NT2/D1 (cell line): ENCODE measurements at regions not wholly inside any gene's neighbourhood (a gene's known extent, or its start where the extent isn't known, plus 50 kb on each side); places are given as distances from the start of the nearest gene placed in this dataset.
A peak's percentile ranks its signal among the peaks of the same experiment; 100 is the strongest.
"Not testable (repeated sequence)": the region's sequence is repeated elsewhere in the genome, so short reads cannot be mapped to it uniquely, and the experiment has no call there.

ENCODE experiments used
- DNase-seq: peaks from one replicate; pipeline ENCODE4 v3.0.0-alpha.2; 2011; ENCODE audit warnings: low read depth, low spot score
- H3K27me3 ChIP-seq: 2 replicates; pipeline ENCODE4 v1.6.0; 2011; ENCODE audit warnings: mild to moderate bottlenecking; ENCODE audit not compliant: insufficient read length, insufficient read depth
- H3K36me3 ChIP-seq: 2 replicates; pipeline ENCODE4 v1.6.1; 2011; ENCODE audit warnings: mild to moderate bottlenecking, low read length, mixed read lengths; ENCODE audit not compliant: insufficient read depth, insufficient read length
- H3K4me1 ChIP-seq: 2 replicates; pipeline ENCODE4 v1.5.1; 2011; ENCODE audit not compliant: insufficient read depth, insufficient read length
- H3K4me3 ChIP-seq: 2 replicates; pipeline ENCODE4 v1.5.1; 2011; ENCODE audit warnings: low read depth; ENCODE audit not compliant: insufficient read length
- H3K9ac ChIP-seq: 2 replicates; pipeline ENCODE4 v1.6.0; 2011; ENCODE audit warnings: low read depth; ENCODE audit not compliant: insufficient read length
- H3K9me3 ChIP-seq: 2 replicates; pipeline ENCODE4 v1.5.1; 2011; ENCODE audit warnings: mild to moderate bottlenecking, low read length; ENCODE audit not compliant: insufficient read depth
- SUZ12 ChIP-seq: IDR thresholded peaks from 2 replicates; pipeline ENCODE4 v1.6.1; 2011; ENCODE audit not compliant: insufficient read length, insufficient read depth; ENCODE audit errors: extremely low read depth
- YY1 ChIP-seq: IDR thresholded peaks from 2 replicates; pipeline ENCODE4 v1.6.1; 2011; ENCODE audit not compliant: insufficient read length, insufficient read depth
- ZNF274 ChIP-seq: IDR thresholded peaks from 2 replicates; pipeline ENCODE4 v1.6.1; 2011; ENCODE audit warnings: mild to moderate bottlenecking, low read depth, low read length

DNA sequence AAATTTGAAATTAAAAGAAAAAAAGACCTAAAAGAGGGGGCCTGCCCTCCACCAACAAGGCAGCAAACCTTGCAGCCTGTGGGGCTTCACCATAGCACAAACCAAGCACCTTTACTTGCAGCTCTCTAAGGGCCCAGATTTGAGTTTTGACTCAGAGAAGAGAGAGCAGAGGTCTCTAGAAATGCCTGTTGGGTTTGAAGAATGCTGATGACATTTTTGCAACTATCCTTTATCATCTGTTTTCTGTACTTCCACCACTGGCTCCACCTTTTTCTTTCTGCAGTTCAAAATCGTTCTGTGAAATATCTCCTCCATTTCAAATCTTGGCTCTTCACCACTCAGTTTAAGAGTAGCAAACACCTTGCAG is 83.8 kb upstream of the HMGA2 start:
- H3K9ac ChIP-seq: peak overlapping the region; percentile 88
- H3K27me3 ChIP-seq: peaks cover 11% of the 10 kb centered on the region
- no peaks in the 10 kb centered on the region for H3K36me3 ChIP-seq
- H3K4me1 ChIP-seq: no peaks in the 10 kb centered on the region
- TF ChIP-seq SUZ12 (no peak), YY1 (no peak), ZNF274 (no peak)
- DNase-seq: no peak
- peak overlapping the region; percentile 64 for H3K4me3 ChIP-seq
- H3K9me3 ChIP-seq: peaks cover 12% of the 10 kb centered on the region; the same call in 1 of the 2 replicates

DNA sequence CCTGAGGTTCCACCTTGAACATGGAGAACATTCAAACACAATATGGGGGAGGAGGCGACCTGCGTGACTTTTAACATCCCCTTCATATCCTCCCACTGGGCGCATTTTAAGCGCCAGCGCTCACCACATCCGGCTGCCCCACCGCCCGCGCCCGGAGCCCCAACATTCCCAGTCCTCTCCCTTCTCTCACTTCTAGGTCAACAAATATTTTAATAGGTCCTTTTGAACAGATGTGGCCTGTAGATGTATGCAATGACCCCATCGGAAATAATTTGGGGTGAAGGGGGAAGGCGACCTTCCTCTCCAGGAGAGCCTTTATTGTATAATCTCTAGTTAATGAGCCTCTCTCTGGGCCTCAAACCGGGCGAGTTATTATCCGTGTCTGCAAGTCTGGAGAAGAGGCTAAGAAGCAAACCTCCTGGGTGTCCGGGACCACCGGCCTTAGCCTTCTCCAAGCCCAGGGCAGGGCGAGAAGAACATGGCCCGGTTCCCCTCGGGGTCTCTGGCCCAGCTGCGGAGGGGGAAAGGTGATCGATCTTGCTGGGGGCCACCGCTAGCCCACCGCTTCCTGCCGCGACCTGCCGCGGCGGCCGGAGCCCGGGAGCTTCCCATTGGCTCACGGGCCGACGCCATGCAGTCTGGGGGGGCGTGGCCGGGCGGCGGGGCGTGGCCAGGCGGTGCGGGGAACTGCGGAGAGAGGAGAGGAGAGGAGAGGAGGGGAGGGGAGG is 83.2 kb upstream of the HMGA2 start:
- TF ChIP-seq SUZ12: no peak
- TF ChIP-seq YY1: no peak
- no peak for TF ChIP-seq ZNF274
- Histone ChIP-seq H3K9ac (peak overlapping the region; percentile 88), H3K27me3 (peaks cover 11% of the 10 kb centered on the region), H3K4me1 (no peaks in the 10 kb centered on the region), H3K36me3 (no peaks in the 10 kb centered on the region), H3K4me3 (peak overlapping the region; percentile 64), H3K9me3 (peaks cover 12% of the 10 kb centered on the region; the same call in 1 of the 2 replicates)
- DNase-seq: peak; percentile 82

DNA sequence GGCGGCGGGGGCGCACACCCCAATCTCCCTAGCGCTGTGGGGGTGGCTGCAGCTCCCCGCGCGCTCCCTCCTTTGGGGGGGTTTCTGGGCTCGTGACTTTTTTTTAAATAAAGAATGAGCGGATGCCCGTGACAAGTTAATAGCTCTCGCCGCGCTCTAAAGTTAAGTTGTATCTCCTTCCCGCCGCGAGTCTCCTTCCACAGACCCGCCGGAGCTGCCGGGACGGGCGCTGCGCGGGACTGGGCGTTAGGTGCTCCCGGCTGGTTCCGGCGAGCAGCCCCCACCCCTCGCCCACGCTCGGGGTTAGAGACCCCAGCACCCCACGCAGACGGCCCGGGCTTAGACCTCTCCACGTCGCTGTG is 82.6 kb upstream of the HMGA2 start:
- Histone ChIP-seq H3K36me3 (no peaks in the 10 kb centered on the region), H3K27me3 (peaks cover 11% of the 10 kb centered on the region), H3K9me3 (peaks cover 12% of the 10 kb centered on the region; the same call in 1 of the 2 replicates), H3K4me3 (peak overlapping the region; percentile 85), H3K9ac (peak overlapping the region; percentile 84), H3K4me1 (no peaks in the 10 kb centered on the region)
- DNase-seq: no peak
- TF ChIP-seq YY1 (no peak), SUZ12 (no peak), ZNF274 (no peak)

DNA sequence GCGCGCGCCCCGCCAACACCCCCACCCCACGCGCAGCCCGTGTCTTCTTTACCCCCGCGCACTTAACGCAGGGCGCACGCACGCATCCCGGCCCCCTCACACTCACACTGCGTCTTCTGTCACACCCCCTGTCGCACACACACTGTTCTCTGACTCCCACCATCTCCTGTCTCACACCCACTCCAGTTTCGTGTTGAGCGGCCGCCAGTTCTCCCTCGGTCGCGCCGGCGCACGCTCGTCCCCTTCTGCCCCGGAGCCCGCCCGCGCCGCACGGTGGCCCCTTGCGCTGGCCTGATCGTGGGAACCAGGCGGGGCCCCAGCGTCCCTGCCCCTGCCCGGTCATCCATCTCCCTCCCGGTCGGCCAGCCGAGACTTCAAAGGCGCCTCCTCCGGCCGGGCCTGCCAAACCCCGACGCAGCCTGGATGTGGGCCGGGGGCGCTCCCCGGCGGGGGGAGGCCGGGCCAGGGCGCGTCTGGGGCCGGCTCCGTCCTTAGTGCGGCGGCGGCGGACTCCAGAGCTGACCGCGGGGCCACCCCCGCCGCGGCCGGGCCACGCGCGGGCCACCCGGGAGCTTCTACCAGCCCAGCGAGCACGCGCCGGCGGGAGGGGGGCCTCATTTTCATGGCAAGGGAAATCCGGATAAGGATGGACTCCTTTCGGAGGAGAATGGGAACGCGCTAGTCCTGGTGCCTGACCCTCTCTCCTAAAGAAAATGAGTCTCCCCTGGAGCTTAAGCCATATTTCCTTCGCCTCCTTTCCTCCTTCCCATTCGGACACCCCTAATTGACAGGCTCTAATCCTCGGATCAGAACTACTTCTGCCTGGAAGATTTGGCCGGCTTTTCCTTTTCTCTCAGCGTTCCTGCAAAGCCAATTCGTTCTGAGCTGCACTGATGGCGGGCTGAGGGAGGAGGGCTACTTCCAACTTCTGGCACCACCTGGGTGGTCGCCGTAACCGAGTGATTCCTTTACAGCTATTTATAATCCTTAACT is 82.0 kb upstream of the HMGA2 start:
- TF ChIP-seq YY1 (no peak), SUZ12 (no peak), ZNF274 (no peak)
- Histone ChIP-seq H3K36me3 (no peaks in the 10 kb centered on the region), H3K9ac (peak overlapping the region; percentile 84), H3K4me1 (no peaks in the 10 kb centered on the region), H3K27me3 (peaks cover 11% of the 10 kb centered on the region), H3K4me3 (peak overlapping the region; percentile 85), H3K9me3 (peaks cover 12% of the 10 kb centered on the region; the same call in 1 of the 2 replicates)
- peak; percentile 48 for DNase-seq

DNA sequence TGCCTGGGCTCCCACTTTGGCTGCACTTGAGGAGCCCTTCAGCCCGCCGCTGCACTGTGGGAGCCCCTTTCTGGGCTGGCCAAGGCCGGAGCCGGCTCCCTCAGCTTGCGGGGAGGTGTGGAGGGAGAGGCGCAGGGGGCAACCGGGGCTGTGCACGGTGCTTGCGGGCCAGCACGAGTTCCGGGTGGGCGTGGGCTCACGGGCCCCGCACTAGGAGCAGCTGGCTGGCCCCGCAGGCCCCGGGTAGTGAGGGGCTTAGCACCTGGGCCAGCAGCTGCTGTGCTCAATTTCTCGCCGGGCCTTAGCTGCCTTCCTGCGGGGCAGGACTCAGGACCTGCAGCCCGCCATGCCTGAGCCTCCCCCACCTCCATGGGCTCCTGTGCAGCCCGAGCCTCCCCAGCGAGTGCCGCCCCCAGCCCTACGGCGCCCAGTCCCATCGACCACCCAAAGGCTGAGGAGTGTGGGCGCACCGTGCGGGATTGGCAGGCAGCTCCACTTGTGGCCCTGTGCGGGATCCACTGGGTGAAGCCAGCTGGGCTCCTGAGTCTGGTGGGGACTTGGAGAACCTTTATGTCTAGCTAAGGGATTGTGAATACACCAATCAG is 79.9 kb upstream of the HMGA2 start:
- not testable (repeated sequence) for DNase-seq, H3K4me3 ChIP-seq, H3K4me1 ChIP-seq, H3K9ac ChIP-seq, H3K36me3 ChIP-seq
- H3K9me3 ChIP-seq: peaks cover 12% of the 10 kb centered on the region; the same call in 1 of the 2 replicates
- H3K27me3 ChIP-seq: peaks cover 11% of the 10 kb centered on the region

DNA sequence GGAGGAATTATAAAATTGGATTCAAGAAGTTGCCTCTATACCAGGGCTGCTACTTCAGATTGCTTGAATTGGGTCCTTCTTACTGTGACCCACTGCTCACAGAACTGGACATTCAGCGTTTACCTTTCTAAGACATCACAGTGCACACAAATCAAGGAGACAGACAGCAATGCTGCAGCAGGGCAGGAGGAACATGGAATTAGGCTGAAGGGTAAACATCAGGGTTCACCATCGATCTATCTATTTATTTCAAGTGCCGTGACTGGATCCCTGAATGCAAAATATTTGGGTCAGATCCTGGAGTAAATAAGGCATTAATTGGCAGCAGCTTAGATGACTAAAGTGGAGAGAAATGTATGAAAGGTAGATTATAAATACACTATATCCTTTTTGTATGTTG is 76.9 kb upstream of the HMGA2 start:
- peaks cover 11% of the 10 kb centered on the region for H3K27me3 ChIP-seq
- no peak overlapping the region for H3K4me3 ChIP-seq
- peaks cover 12% of the 10 kb centered on the region; the same call in 1 of the 2 replicates for H3K9me3 ChIP-seq
- H3K4me1 ChIP-seq: no peaks in the 10 kb centered on the region
- H3K9ac ChIP-seq: no peak overlapping the region
- no peaks in the 10 kb centered on the region for H3K36me3 ChIP-seq
- no peak for DNase-seq
- TF ChIP-seq ZNF274: no peak
- no peak for TF ChIP-seq SUZ12
- TF ChIP-seq YY1: no peak

DNA sequence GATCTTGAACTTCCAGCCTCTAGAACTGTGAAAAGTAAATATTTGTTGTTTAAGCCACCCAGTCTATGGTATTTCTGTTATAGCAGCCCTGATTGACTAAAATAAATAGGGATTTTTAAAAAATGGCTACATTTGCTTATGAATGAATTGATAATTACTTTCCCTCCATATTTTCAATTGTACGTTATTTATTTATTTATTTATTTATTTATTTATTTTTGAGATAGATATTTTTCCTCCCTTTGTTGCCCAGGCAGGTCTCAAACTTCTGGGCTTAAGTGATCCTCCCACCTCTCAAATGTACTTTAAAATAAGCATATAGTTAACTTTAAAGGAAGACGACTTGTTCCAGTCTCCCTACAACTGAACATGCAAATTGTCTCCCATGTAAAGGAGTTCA is 76.0 kb upstream of the HMGA2 start:
- no peak overlapping the region for H3K9ac ChIP-seq
- H3K4me3 ChIP-seq: no peak overlapping the region
- DNase-seq: no peak
- no peaks in the 10 kb centered on the region for H3K4me1 ChIP-seq
- peaks cover 3% of the 10 kb centered on the region for H3K27me3 ChIP-seq
- H3K36me3 ChIP-seq: no peaks in the 10 kb centered on the region
- TF ChIP-seq SUZ12 (no peak), YY1 (no peak), ZNF274 (no peak)
- H3K9me3 ChIP-seq: peaks cover 12% of the 10 kb centered on the region; the same call in 1 of the 2 replicates
